ENCODE measurements at regions not wholly inside any gene's neighbourhood (a gene's known extent, or its start where the extent isn't known, plus 50 kb on each side); places are given as distances from the start of the nearest gene placed in this dataset.

GRCh38 chr2:142294225-142294624 is 163.4 kb upstream of the LRP1B start:
- TF ChIP-seq CTCF (conservative IDR thresholded peaks at IDR 0.05 in 1 of 2, IDR thresholded peaks at IDR 0.05 in 1 of 2; ENCODE audit: low read depth in 1 of 2, low read length in 2 of 2) = no peak
- TF ChIP-seq EZH2 (IDR thresholded peaks at IDR 0.05; ENCODE audit: low read length, missing control alignments) = no peak
